K562 (cell line): ENCODE measurements at regions not wholly inside any gene's neighbourhood (a gene's known extent, or its start where the extent isn't known, plus 50 kb on each side); places are given as distances from the start of the nearest gene placed in this dataset.

ENCODE experiments used
- ESRRB ChIP-seq: fragments of 250-450 bp; sonication (Bioruptor Pico); IDR thresholded peaks from 2 replicates; pipeline ENCODE4 v1.5.0; 2020; ENCODE audit warnings: mild to moderate bottlenecking, moderate library complexity, borderline replicate concordance
- FOSL1 ChIP-seq: fragments of 200-800 bp; sonication (Bioruptor generic); conservative IDR thresholded peaks from 2 replicates; pipeline ENCODE4 v1.6.1; 2016; ENCODE audit warnings: missing genetic modification characterization, missing compliant biosample characterization
- GTF2A2 ChIP-seq: IDR thresholded peaks from 2 replicates; pipeline ENCODE4 v1.6.1; 2016; ENCODE audit warnings: mild to moderate bottlenecking, missing genetic modification characterization, missing compliant biosample characterization
- KLF10 ChIP-seq: fragments of 250-450 bp; sonication (Bioruptor Pico); IDR thresholded peaks from 2 replicates; pipeline ENCODE4 v1.6.1; 2021; ENCODE audit warnings: matching md5 sums
- NCOA1 ChIP-seq: fragments of 450-650 bp; IDR thresholded peaks from 2 replicates; pipeline ENCODE4 v1.6.1; 2016; ENCODE audit warnings: low read depth
- PYGO2 ChIP-seq: fragments of 450-650 bp; IDR thresholded peaks from 2 replicates; pipeline ENCODE4 v1.6.1; 2016; ENCODE audit warnings: mild to moderate bottlenecking, missing genetic modification characterization, moderate library complexity, missing compliant biosample characterization
- RREB1 ChIP-seq: fragments of 250-450 bp; sonication (Bioruptor Pico); IDR thresholded peaks from 2 replicates; pipeline ENCODE4 v1.4.0; 2020
- SMAD2 ChIP-seq: fragments of 150-350 bp; IDR thresholded peaks from 2 replicates; pipeline ENCODE4 v1.6.1; 2014; ENCODE audit warnings: low read depth, mild to moderate bottlenecking, low read length
- ZNF174 ChIP-seq: fragments of 250-450 bp; sonication (Bioruptor Pico); IDR thresholded peaks from 2 replicates; pipeline ENCODE4 v1.4.0; 2020; ENCODE audit warnings: mild to moderate bottlenecking
- ZNF586 ChIP-seq: fragments of 450-650 bp; formaldehyde crosslinking; conservative IDR thresholded peaks from 2 replicates; pipeline ENCODE4 v1.4.0; 2020; ENCODE audit warnings: mild to moderate bottlenecking, moderate library complexity
- TF ChIP-seq, protein P1 (sequence below): sonication (generic); formaldehyde crosslinking; IDR thresholded peaks from 2 replicates; pipeline ENCODE4 v1.8.0; 2022; ENCODE audit warnings: missing genetic modification reagents, mild to moderate bottlenecking, moderate library complexity, borderline replicate concordance

- TF ChIP-seq RREB1 (CRISPR knock-in tag) = no peak
- TF ChIP-seq FOSL1 (tag) = no peak
- TF ChIP-seq ZNF174 (CRISPR knock-in tag) = no peak
- no peak for TF ChIP-seq ESRRB (CRISPR knock-in tag)
- TF ChIP-seq PYGO2 (tag) = no peak
- TF ChIP-seq, protein P1, sequence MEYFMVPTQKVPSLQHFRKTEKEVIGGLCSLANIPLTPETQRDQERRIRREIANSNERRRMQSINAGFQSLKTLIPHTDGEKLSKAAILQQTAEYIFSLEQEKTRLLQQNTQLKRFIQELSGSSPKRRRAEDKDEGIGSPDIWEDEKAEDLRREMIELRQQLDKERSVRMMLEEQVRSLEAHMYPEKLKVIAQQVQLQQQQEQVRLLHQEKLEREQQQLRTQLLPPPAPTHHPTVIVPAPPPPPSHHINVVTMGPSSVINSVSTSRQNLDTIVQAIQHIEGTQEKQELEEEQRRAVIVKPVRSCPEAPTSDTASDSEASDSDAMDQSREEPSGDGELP = no peak
- no peak for TF ChIP-seq ZNF586
- TF ChIP-seq SMAD2 = no peak
- TF ChIP-seq GTF2A2 (tag) = no peak
- TF ChIP-seq NCOA1 = no peak
- no peak for TF ChIP-seq KLF10
- TF ChIP-seq, all 486 proteins: peak for 0
These were observed 378.9 kb downstream of the DLEU7 start (continued) for GRCh38 chr13:50464349-50465251.
